Trophoblast cell (in vitro differentiated cells and primary cell): ENCODE measurements at regions not wholly inside any gene's neighbourhood (a gene's known extent, or its start where the extent isn't known, plus 50 kb on each side); places are given as distances from the start of the nearest gene placed in this dataset.

Source experiments
- DNase-seq, 2 donors: peaks; one replicate each; pipeline ENCODE4 v3.0.0-alpha.2; 2016
- H2AFZ ChIP-seq: 2 replicates; pipeline ENCODE4 v1.6.1; 2013; ENCODE audit warnings: low read length, moderate library complexity, mild to moderate bottlenecking; ENCODE audit not compliant: insufficient read depth, poor library complexity
- H2AK5ac ChIP-seq: 2 replicates; pipeline ENCODE4 v1.6.1; 2013; ENCODE audit warnings: mild to moderate bottlenecking, low read length
- H2BK120ac ChIP-seq: 2 replicates; pipeline ENCODE4 v1.6.1; 2013; ENCODE audit warnings: low read length, mild to moderate bottlenecking, moderate library complexity; ENCODE audit not compliant: insufficient read depth, poor library complexity
- H2BK12ac ChIP-seq: 2 replicates; pipeline ENCODE4 v1.6.1; 2013; ENCODE audit warnings: mild to moderate bottlenecking, low read length, moderate library complexity
- H2BK5ac ChIP-seq: 2 replicates; pipeline ENCODE4 v1.6.1; 2013; ENCODE audit warnings: low read length, low read depth, moderate library complexity, mild to moderate bottlenecking; ENCODE audit not compliant: poor library complexity
- H3K14ac ChIP-seq: 2 replicates; pipeline ENCODE4 v1.6.1; 2013; ENCODE audit warnings: mild to moderate bottlenecking, low read length
- H3K18ac ChIP-seq: 2 replicates; pipeline ENCODE4 v1.6.1; 2013; ENCODE audit warnings: mild to moderate bottlenecking, low read length
- H3K23ac ChIP-seq: 2 replicates; pipeline ENCODE4 v1.6.1; 2013; ENCODE audit warnings: low read length
- H3K27ac ChIP-seq: 2 replicates; pipeline ENCODE4 v1.5.1; 2013; ENCODE audit warnings: low read depth, mild to moderate bottlenecking, inconsistent platforms, low read length, moderate library complexity
- H3K27me3 ChIP-seq: 2 replicates; pipeline ENCODE4 v1.6.1; 2013; ENCODE audit warnings: inconsistent platforms, mild to moderate bottlenecking, low read length, moderate library complexity; ENCODE audit not compliant: insufficient read depth
- H3K36me3 ChIP-seq, 2 experiments: 1 replicate in 1 of 2; 2 replicates in 1 of 2; pipeline ENCODE4 v1.6.1; 2013; ENCODE audit warnings: low read length in 2 of 2, mild to moderate bottlenecking in 2 of 2, moderate library complexity in 1 of 2; ENCODE audit not compliant: insufficient read depth in 2 of 2, control insufficient read depth in 1 of 2
- H3K4ac ChIP-seq: 2 replicates; pipeline ENCODE4 v1.6.1; 2013; ENCODE audit warnings: low read depth, mild to moderate bottlenecking, low read length, moderate library complexity
- H3K4me1 ChIP-seq, 2 experiments: 1 replicate in 1 of 2; 2 replicates in 1 of 2; pipeline ENCODE4 v1.6.1; 2013; ENCODE audit warnings: low read length in 2 of 2, mild to moderate bottlenecking in 2 of 2, moderate library complexity in 1 of 2; ENCODE audit not compliant: insufficient read depth in 2 of 2, control insufficient read depth in 1 of 2
- H3K4me2 ChIP-seq: 2 replicates; pipeline ENCODE4 v1.6.1; 2013; ENCODE audit warnings: inconsistent platforms, mild to moderate bottlenecking, low read length, moderate library complexity
- H3K4me3 ChIP-seq: 2 replicates; pipeline ENCODE4 v1.5.1; 2013; ENCODE audit warnings: mild to moderate bottlenecking, low read depth, low read length, inconsistent platforms
- H3K79me1 ChIP-seq: one replicate; pipeline ENCODE4 v1.6.1; 2013; ENCODE audit warnings: low read length
- H3K79me2 ChIP-seq: 2 replicates; pipeline ENCODE4 v1.6.1; 2013; ENCODE audit warnings: low read length, mild to moderate bottlenecking; ENCODE audit not compliant: control insufficient read depth, insufficient read depth, poor library complexity
- H3K9ac ChIP-seq: 2 replicates; pipeline ENCODE4 v1.6.1; 2013; ENCODE audit warnings: mild to moderate bottlenecking, low read length
- H3K9me3 ChIP-seq: 2 replicates; pipeline ENCODE4 v1.6.1; 2013; ENCODE audit warnings: low read depth, mild to moderate bottlenecking, control low read depth, inconsistent platforms, low read length; ENCODE audit not compliant: insufficient read depth
- H4K12ac ChIP-seq: 2 replicates; pipeline ENCODE4 v1.6.1; 2013; ENCODE audit warnings: low read depth, mild to moderate bottlenecking, low read length, moderate library complexity
- H4K8ac ChIP-seq: 2 replicates; pipeline ENCODE4 v1.6.1; 2013; ENCODE audit warnings: low read depth, mild to moderate bottlenecking, low read length, moderate library complexity
- H4K91ac ChIP-seq: one replicate; pipeline ENCODE4 v1.6.1; 2013; ENCODE audit warnings: low read depth, mild to moderate bottlenecking, low read length, moderate library complexity
- WGBS: extraction: QIAGEN DNeasy Blood & Tissue Kit; methylation state at CpG from one replicate; pipeline ENCODE4 v1.1.7; 2013; ENCODE audit warnings: missing lambda C conversion rate; ENCODE audit not compliant: insufficient read length, insufficient coverage; ENCODE audit errors: extremely low coverage; 5-methylcytosine and 5-hydroxymethylcytosine counted together

DNA sequence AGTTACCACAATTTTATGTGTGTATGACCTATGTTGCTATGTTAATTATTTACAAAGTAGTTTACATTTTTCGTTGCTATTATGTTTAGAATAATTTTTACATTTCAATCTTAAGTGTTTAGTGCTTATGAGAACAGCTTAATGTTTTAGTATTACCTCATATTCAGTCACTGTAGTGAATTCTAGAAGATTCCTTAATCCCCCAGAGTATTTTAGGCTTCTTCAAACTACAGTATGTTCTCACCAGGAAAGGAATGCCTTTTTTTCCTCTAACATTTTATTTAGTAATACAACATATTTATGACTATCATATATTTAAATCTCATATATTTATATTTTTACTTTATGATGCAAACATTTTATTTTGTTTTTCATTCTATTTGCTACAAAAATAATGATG, 612.1 kb upstream of the KLHL1 start:
- H3K79me1 ChIP-seq = no peaks in the 10 kb centered on the region
- H4K8ac ChIP-seq = no peak overlapping the region
- no peak overlapping the region for H3K4ac ChIP-seq
- H3K9me3 ChIP-seq = no peaks in the 10 kb centered on the region
- H2AFZ ChIP-seq = no peak overlapping the region
- no CpG with 5 or more reads among the region's 1 CpG for WGBS
- H4K12ac ChIP-seq = no peak overlapping the region
- H3K14ac ChIP-seq = no peak overlapping the region
- no peak overlapping the region for H3K18ac ChIP-seq
- no peak overlapping the region for H3K27ac ChIP-seq
- no peak overlapping the region for H2AK5ac ChIP-seq
- no peak overlapping the region for H2BK12ac ChIP-seq
- no peaks in the 10 kb centered on the region for H3K27me3 ChIP-seq
- no peaks in the 10 kb centered on the region for H3K4me1 ChIP-seq
- no peak overlapping the region for H3K4me3 ChIP-seq
- H2BK5ac ChIP-seq = no peak overlapping the region
- no peak overlapping the region for H4K91ac ChIP-seq
- H3K23ac ChIP-seq = no peak overlapping the region
- H3K36me3 ChIP-seq = no peaks in the 10 kb centered on the region
- no peak overlapping the region for H2BK120ac ChIP-seq
- DNase-seq = no peak
- H3K9ac ChIP-seq = no peak overlapping the region
- no peaks in the 10 kb centered on the region for H3K79me2 ChIP-seq
- H3K4me2 ChIP-seq = no peak overlapping the region

DNA sequence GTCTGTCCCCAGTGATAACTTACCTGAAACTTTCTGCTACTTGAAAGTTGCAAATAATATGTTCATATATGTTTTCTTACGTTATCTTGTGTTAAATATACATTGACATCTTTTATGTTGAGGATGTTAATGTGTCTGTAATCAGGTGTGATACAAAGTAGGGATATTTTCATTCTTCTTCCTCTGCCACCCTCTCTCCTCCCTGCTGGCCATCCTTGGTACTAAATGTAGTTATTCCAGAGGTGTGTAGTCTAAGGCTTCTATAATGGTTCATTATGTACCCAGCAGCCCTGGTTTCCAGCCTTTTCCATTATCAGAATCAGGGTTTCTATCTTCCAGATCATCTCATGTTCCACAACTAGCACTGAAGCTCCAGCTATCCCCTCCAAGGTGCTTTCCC, 606.7 kb upstream of the KLHL1 start:
- no peaks in the 10 kb centered on the region for H3K4me1 ChIP-seq
- H3K9ac ChIP-seq = no peak overlapping the region
- H3K4me3 ChIP-seq = no peak overlapping the region
- no peak overlapping the region for H4K91ac ChIP-seq
- WGBS = no CpG with 5 or more reads among the region's 1 CpG
- no peak overlapping the region for H2BK12ac ChIP-seq
- no peak overlapping the region for H3K4ac ChIP-seq
- no peak overlapping the region for H2BK120ac ChIP-seq
- no peak overlapping the region for H2AK5ac ChIP-seq
- no peak overlapping the region for H3K18ac ChIP-seq
- no peaks in the 10 kb centered on the region for H3K9me3 ChIP-seq
- no peaks in the 10 kb centered on the region for H3K79me1 ChIP-seq
- H3K23ac ChIP-seq = no peak overlapping the region
- no peak overlapping the region for H3K4me2 ChIP-seq
- H2BK5ac ChIP-seq = no peak overlapping the region
- no peak overlapping the region for H3K14ac ChIP-seq
- H2AFZ ChIP-seq = no peak overlapping the region
- H3K27ac ChIP-seq = no peak overlapping the region
- H3K36me3 ChIP-seq = no peaks in the 10 kb centered on the region
- no peak overlapping the region for H4K12ac ChIP-seq
- H3K79me2 ChIP-seq = no peaks in the 10 kb centered on the region
- H4K8ac ChIP-seq = no peak overlapping the region
- DNase-seq = no peak
- H3K27me3 ChIP-seq = no peaks in the 10 kb centered on the region

DNA sequence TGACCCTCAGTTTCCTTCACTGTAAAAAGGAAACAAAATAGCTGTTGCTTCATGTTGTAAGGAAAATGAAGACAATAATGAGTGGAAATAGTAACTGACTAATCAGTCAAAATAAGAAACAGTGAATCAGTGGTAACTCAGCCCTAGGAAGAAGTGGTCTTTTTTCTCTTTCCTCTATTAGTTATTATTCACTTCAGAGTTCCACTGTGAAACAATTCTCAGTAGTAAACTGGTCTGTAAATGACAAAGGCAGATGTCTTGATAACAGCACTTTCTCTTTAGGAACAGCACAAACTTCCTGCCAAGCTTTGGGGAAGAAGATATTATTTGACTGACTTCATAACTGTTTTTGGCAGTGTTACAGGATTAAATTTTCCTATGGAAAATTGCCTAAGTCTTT, 600.5 kb upstream of the KLHL1 start:
- Histone ChIP-seq H3K18ac (no peak overlapping the region), H3K14ac (no peak overlapping the region), H2AFZ (no peak overlapping the region), H2BK12ac (no peak overlapping the region), H2AK5ac (no peak overlapping the region), H3K27ac (no peak overlapping the region), H4K91ac (no peak overlapping the region), H3K4ac (no peak overlapping the region), H3K79me1 (no peaks in the 10 kb centered on the region), H2BK5ac (no peak overlapping the region), H3K23ac (no peak overlapping the region), H3K4me1 (no peaks in the 10 kb centered on the region), H4K12ac (no peak overlapping the region), H3K4me2 (no peak overlapping the region), H3K9me3 (no peaks in the 10 kb centered on the region), H3K4me3 (no peak overlapping the region), H3K79me2 (no peaks in the 10 kb centered on the region), H3K27me3 (no peaks in the 10 kb centered on the region), H2BK120ac (no peak overlapping the region), H3K36me3 (no peaks in the 10 kb centered on the region), H3K9ac (no peak overlapping the region), H4K8ac (no peak overlapping the region)
- no peak for DNase-seq

DNA sequence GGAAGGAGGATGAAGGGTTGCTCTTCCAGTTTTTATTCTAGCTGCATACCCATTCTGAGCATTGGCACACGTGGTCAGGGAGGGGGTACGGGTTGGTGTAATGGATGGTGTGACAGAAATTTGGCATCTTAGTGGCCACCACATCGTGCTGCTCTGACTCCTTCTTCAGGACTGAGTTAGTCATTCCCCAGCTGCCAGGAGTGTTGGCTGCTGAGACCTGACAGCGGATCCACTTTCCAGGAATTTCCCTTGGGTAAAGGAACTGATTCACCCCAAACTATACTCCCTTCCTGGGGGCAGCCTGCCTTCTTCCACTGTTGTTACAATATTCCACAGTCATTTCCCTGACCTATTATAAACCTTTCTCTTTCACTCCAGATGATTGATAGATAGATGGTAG, 595.5 kb upstream of the KLHL1 start:
- no peaks in the 10 kb centered on the region for H3K79me2 ChIP-seq
- H4K8ac ChIP-seq = no peak overlapping the region
- H3K79me1 ChIP-seq = no peaks in the 10 kb centered on the region
- H3K27me3 ChIP-seq = no peaks in the 10 kb centered on the region
- no CpG with 5 or more reads among the region's 4 CpGs for WGBS
- H3K14ac ChIP-seq = no peak overlapping the region
- no peaks in the 10 kb centered on the region for H3K4me1 ChIP-seq
- H3K23ac ChIP-seq = no peak overlapping the region
- H3K4ac ChIP-seq = no peak overlapping the region
- no peaks in the 10 kb centered on the region for H3K36me3 ChIP-seq
- no peak overlapping the region for H2AFZ ChIP-seq
- no peak overlapping the region for H4K91ac ChIP-seq
- H3K4me2 ChIP-seq = no peak overlapping the region
- no peak overlapping the region for H3K27ac ChIP-seq
- H3K9me3 ChIP-seq = no peaks in the 10 kb centered on the region
- no peak overlapping the region for H3K4me3 ChIP-seq
- H4K12ac ChIP-seq = no peak overlapping the region
- H2BK12ac ChIP-seq = no peak overlapping the region
- no peak overlapping the region for H2BK5ac ChIP-seq
- H3K18ac ChIP-seq = no peak overlapping the region
- no peak overlapping the region for H2AK5ac ChIP-seq
- H3K9ac ChIP-seq = no peak overlapping the region
- no peak overlapping the region for H2BK120ac ChIP-seq
- no peak for DNase-seq
